ENCODE measurements at regions not wholly inside any gene's neighbourhood (a gene's known extent, or its start where the extent isn't known, plus 50 kb on each side); places are given as distances from the start of the nearest gene placed in this dataset.
"Not testable (repeated sequence)": the region's sequence is repeated elsewhere in the genome, so short reads cannot be mapped to it uniquely, and the experiment has no call there.

DNA sequence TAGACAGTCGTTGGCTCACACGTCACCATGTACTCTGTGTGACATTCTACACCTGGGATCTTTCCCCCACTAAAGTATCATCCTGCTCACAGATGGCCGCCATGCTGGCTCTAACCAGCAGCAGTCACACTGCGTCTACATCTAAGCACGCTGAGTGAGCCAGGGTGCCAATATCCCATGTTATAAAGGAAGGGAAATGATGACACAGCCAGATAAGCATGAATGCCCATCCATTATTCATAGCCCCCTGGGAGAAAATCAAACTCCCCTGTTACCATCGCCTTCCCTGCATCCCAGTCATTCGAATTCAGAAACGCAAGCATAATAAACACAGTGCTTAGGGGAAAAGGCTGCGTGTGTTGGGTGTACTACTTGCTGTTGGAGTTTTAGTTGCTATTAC lies 698.2 kb upstream of the AUTS2 start:
- DNase-seq, result no peak

DNA sequence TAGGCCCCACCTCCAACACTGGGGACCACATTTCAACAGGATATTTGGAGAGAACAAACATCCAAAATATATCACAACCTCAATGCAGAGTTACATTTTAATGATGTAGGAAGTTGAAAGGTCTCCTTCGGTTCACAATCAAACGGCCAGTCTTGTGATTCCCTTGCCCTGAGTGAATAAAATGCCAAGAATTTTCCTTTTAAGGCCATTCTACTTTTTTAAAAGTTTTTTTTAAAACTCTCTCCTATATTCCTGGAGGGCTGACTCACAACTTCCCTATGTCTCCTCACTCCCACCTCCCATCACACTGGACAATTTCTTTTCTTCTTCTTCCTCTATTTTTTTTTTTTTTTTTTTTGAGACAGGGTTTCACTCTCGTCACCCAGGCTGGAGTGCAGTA lies 693.6 kb upstream of the AUTS2 start:
- no peak for DNase-seq

DNA sequence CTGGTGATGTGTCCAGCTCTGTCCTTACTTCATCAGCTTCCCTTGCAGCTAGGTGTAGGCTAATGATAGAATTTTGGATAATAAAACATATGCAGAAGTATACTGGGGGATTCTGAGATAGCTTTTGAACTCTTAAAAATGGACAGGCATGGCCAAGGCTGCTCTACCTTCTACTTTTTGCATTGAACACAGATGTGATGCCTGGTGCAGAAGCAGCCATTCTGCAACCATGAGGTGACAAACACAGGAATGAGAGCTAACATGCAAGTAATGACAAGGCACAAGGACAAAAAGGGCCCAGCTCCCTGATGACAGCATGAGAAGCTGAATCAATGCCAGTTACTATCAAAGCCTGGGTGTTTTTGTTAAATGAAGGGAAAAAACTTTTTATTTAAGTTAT lies 686.5 kb upstream of the AUTS2 start:
- DNase-seq, result no peak

DNA sequence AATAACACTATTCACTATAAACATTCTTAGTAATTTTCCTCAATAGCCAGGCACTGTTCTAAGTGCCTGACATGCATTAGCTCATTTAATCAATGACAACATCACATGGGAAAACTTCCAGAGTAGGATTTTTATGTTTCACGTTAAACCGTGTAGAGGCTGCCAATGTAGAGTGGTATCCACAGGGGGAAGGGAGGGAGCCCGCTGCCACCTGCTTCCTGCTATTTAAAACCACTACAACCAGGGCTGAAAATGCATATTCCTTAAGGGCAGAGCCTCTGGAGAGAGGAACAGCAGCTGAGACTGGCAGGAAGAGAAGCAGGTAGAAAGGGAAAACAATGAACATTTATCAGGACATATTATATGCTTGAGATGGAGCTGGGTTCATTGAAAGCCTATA lies 684.3 kb upstream of the AUTS2 start:
- DNase-seq, result no peak

- no peak for DNase-seq
Measured at GRCh38 chr7:68917041-68917651, 681.1 kb upstream of the AUTS2 start.

DNA sequence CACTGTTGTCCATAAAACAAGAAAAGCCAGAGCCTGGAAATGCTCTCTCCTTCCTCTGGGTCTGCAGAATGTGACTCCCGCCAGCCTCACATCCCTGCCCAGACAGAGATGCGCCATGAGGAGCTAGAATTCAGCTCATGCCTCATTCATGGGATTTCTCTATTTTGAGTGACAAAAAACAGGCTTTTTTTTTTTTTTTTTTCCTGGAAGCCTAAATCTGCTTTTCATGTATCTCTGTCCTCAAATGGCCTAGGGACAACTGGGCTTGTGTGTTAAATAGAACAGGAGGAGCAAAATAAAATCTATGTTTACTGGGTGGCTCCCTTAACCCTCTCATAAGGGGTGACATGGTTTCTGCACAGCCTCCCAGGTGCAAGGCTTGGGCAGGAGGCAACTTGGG lies 679.7 kb upstream of the AUTS2 start:
- no peak for DNase-seq

- DNase-seq, result no peak
Measured at GRCh38 chr7:68922850-68923249, 675.4 kb upstream of the AUTS2 start.

GRCh38 chr7:68925241-68925640 lies 673.0 kb upstream of the AUTS2 start:
- no peak for DNase-seq

GRCh38 chr7:68929781-68930261 lies 668.5 kb upstream of the AUTS2 start:
- no peak for DNase-seq

DNA sequence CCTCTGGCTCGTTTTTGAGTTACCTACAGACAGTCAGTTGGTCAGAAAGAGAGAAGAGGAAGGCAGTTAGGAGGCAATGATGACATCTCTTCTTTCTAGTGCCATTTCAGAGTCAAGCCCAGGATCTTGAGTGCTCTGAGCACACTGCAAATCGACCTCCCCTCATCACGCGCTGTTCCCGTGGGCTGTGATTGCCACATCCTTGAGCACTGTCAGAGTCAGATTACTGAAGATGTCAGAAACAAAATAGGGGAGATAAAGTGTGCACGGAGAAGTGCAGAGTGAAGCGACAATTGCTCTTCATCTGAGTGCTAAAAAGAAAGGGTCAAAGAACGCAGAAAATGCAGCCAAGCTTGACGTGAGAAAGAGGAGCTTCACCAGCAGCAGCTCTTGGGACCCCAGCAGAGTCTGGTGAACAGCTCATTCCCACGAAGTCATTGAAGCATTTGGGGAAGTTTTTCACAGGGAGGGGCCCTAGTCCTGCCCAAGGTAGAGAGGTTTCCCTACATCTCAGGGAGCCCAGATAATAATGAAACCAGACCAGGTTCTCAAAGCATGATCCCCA lies 661.7 kb upstream of the AUTS2 start:
- DNase-seq, result no peak

- no peak for DNase-seq
Measured at GRCh38 chr7:68938151-68938550, 660.1 kb upstream of the AUTS2 start.

DNA sequence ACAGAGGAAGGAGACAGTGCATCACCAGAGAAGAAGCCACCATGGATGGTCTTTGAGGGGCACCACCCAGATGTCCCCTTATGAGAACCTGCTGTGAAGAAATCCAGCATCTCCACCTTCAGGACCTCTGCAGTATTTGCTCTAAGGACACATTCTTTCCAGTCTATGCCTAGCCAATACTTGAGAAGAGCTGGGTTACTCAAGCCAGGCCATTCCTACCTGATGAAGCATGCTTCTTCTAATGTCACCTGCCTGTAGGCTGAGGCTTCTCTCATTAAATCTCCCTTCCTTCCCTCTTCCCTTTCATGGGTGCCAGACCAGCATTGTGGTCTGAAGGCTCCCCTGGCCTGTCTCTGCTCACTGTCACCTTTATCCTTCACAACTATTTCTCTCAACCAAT lies 654.5 kb upstream of the AUTS2 start:
- DNase-seq, result no peak

DNA sequence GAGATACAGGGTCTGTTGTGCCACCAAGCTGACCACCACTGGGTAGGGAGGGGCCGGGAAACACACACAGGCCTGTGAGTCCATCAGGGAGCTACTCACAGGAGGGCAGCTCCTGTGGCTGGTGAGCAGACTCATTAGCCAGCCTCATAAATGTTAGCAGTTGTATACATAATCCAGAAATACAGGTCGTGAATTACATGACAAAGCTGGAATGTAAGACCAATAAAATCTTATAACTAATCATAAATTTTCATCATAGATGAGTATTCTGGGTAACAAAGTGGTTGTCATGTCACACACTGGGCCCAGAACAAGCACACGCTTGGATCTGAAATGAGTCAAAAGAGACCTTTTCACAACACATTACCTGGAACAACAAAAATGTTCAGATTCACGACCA lies 642.6 kb upstream of the AUTS2 start:
- DNase-seq, result no peak

DNA sequence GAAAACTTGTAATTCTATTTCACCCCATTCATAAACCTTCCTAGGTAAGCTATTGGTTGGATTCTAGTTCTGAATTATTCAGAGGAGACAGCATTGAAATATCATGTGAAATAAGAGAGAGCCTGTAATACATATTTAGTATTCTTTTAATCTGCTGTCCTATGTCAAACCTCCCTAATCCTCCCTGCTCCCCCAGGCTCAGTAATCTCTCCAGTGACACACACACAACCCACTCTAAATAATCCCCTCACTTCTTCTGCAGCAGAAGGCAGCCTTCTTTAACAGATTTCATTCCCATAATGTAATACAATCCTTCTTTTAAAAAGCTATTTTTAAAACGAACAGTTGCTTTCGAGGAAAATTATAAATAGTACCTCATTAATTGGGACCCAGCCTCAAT lies 639.7 kb upstream of the AUTS2 start:
- no peak for DNase-seq

- DNase-seq, result no peak
Measured at GRCh38 chr7:68963552-68963951, 634.7 kb upstream of the AUTS2 start.

GRCh38 chr7:68964060-68964459 lies 634.2 kb upstream of the AUTS2 start:
- no peak for DNase-seq

DNA sequence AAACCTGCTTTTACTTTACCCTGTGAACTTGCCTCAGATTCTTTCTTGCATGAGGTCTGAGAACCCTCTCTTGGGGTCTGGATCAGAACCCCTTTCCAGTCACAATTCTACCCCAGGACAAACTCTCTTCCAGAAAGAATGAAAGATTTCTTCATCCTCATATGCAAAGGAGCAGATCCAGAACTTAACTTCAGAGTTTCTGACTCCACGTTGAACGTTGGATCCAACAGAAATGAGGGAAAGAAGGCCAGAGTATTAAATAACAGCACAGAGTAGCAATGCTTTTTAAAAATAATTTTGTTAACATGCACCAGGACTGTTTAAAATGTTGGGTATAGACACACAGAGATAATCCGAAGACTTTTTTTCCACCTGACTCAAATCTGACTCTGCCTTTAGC lies 632.9 kb upstream of the AUTS2 start:
- no peak for DNase-seq

DNA sequence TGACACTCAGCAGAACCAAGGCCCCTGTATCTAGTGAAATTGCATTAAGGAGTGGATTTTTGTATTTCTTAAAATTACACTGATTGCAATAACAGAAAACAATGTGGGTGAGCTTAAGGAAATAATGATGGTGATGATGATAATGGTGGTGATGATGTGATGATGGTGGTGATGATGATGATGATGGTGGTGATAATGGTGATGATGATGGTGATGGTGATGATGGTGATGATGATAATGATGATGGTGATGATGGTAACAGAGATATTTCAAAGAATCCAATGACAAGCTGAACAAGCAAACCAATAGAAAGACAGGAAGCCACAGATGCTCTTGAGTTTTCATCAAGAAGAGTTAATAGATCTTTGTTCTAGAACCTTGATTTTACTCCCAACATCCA lies 630.7 kb upstream of the AUTS2 start:
- no peak for DNase-seq

- no peak for DNase-seq
Measured at GRCh38 chr7:68969571-68969970, 628.7 kb upstream of the AUTS2 start.

DNA sequence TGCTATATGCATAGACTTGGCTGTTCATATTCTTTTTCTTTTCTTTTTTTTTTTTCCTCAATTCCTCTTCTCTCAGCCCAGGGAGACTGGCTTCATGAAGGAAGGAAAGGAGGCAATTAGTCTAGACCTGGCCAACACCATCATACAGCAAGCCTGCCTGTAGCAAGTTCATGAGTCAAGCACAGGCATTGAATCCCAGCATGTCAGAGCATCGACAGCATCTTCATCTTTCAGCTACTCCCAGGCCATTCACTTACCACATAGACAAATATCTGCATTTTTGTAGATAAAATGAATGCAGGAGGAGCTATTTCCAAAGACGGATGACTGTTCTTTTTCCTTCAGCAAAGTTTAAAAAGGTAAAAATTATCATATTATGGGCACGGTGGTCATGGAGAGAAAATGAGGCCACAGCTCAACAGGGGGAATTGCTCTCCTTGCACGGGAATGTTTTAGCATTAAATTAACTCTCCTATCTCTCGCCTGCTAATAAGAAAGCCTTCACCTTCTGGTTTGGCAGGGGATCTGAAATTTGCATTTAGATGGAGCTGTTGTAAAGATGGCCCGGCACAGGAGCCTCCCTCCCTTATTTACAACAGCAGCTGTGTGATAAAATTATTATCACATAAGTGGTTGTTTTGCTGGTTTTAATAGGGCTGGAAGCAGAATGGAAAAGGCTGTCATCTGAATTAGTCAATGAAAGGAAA lies 626.5 kb upstream of the AUTS2 start:
- DNase-seq, result no peak

- no peak for DNase-seq
Measured at GRCh38 chr7:68977385-68978055, 620.8 kb upstream of the AUTS2 start.

DNA sequence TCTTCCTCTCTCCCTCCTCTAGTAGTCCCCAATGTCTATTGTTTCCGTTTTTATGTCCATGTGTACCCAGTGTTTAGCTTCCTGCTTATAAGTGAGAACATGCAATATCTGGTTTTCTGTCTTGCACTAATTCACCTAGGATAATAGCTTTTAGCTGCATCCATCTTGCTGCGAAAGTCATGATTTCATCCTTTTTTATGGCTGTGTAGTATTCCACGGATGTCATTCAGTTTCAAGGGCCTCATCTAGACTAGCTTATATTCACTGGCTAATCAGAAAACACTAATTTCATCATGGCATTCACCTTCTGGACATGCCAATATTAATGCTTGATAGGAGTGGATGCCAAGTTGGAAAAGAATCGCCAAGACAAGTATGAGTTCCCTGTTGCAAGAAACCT lies 619.6 kb upstream of the AUTS2 start:
- DNase-seq, result no peak

- no peak for DNase-seq
Measured at GRCh38 chr7:68980011-68980410, 618.3 kb upstream of the AUTS2 start.

GRCh38 chr7:68980432-68980831 lies 617.8 kb upstream of the AUTS2 start:
- not testable (repeated sequence) for DNase-seq

All from CD4-positive, alpha-beta T cell treated with Interleukin-1 beta for 1 hour (primary cell).